IMR-90 (cell line): ENCODE measurements at regions not wholly inside any gene's neighbourhood (a gene's known extent, or its start where the extent isn't known, plus 50 kb on each side); places are given as distances from the start of the nearest gene placed in this dataset.

Source experiments
- BHLHE40 ChIP-seq: fragments of 150-350 bp; IDR thresholded peaks from 2 replicates; pipeline ENCODE4 v1.6.1; 2016; ENCODE audit warnings: mild to moderate bottlenecking, low read depth, low read length
- CEBPB ChIP-seq: IDR thresholded peaks from 2 replicates; pipeline ENCODE4 v1.6.1; 2012; ENCODE audit warnings: low read depth, low read length, improper control_type of control experiment
- CHD1 ChIP-seq: IDR thresholded peaks from 2 replicates; pipeline ENCODE4 v1.6.1; 2012; ENCODE audit warnings: low read depth, low read length, improper control_type of control experiment
- CTCF ChIP-seq: conservative IDR thresholded peaks from 2 replicates; pipeline ENCODE4 v1.5.1; 2012; ENCODE audit warnings: mild to moderate bottlenecking, low read depth, low read length, improper control_type of control experiment
- FOS ChIP-seq: fragments of 150-350 bp; IDR thresholded peaks from 2 replicates; pipeline ENCODE4 v1.6.1; 2016; ENCODE audit warnings: low read depth, low read length
- MAFK ChIP-seq: IDR thresholded peaks from 2 replicates; pipeline ENCODE4 v1.6.1; 2012; ENCODE audit warnings: low read depth, low read length, improper control_type of control experiment
- MAZ ChIP-seq: IDR thresholded peaks from 2 replicates; pipeline ENCODE4 v1.6.1; 2012; ENCODE audit warnings: low read depth, mild to moderate bottlenecking, low read length, improper control_type of control experiment, moderate library complexity, borderline replicate concordance
- MXI1 ChIP-seq: IDR thresholded peaks from 2 replicates; pipeline ENCODE4 v1.6.1; 2012; ENCODE audit warnings: low read depth, mild to moderate bottlenecking, low read length, moderate library complexity, borderline replicate concordance
- POLR2A ChIP-seq: IDR thresholded peaks from 2 replicates; pipeline ENCODE4 v1.6.1; 2012; ENCODE audit warnings: mild to moderate bottlenecking, low read depth, low read length
- RAD21 ChIP-seq: IDR thresholded peaks from 2 replicates; pipeline ENCODE4 v1.6.1; 2012; ENCODE audit warnings: low read length, improper control_type of control experiment
- RCOR1 ChIP-seq: IDR thresholded peaks from 2 replicates; pipeline ENCODE4 v1.6.1; 2012; ENCODE audit warnings: mild to moderate bottlenecking, low read length, improper control_type of control experiment; ENCODE audit not compliant: insufficient replicate concordance
- SMC3 ChIP-seq: fragments of 150-350 bp; IDR thresholded peaks from 2 replicates; pipeline ENCODE4 v1.6.1; 2016; ENCODE audit warnings: low read depth, mild to moderate bottlenecking, antibody characterized with exemption, low read length, moderate library complexity
- USF2 ChIP-seq: fragments of 150-350 bp; IDR thresholded peaks from 2 replicates; pipeline ENCODE4 v1.6.1; 2017; ENCODE audit warnings: mild to moderate bottlenecking, antibody characterized with exemption, low read length, low read depth

- TF ChIP-seq MAZ (no peak), CTCF (no peak), MAFK (no peak), CEBPB (no peak), CHD1 (no peak), BHLHE40 (0 out of 2 replicates have a peak, but pooled peaks have one; percentile 16), RAD21 (no peak), RCOR1 (no peak), MXI1 (no peak), USF2 (no peak), POLR2A (no peak), SMC3 (no peak), FOS (no peak)
Observed at GRCh38 chr5:165325221-165325620, 1819.8 kb downstream of the MAT2B start.
